Psoas muscle (tissue), 7 donors: ENCODE measurements at regions not wholly inside any gene's neighbourhood (a gene's known extent, or its start where the extent isn't known, plus 50 kb on each side); places are given as distances from the start of the nearest gene placed in this dataset.

ENCODE experiments used
- ATAC-seq, 4 donors: fragments of 200-7000 bp; cut with Tn5 transposase; one replicate each; pipeline ENCODE4 v1.9.1; 2020; ENCODE audit warnings: moderate library complexity in 3 of 4, mild to moderate bottlenecking in 2 of 4
- DNase-seq, 2 donors: peaks; one replicate each; pipeline ENCODE4 v3.0.0-alpha.2; 2020
- H3K27ac ChIP-seq: fragments of 200-600 bp; one replicate; pipeline ENCODE4 v1.8.0; 2022
- H3K27me3 ChIP-seq, 3 donors: fragments of 200-600 bp in 1 of 3; one replicate each; pipeline versions ENCODE4 v1.6.1 to v1.8.0; 2013 to 2022; ENCODE audit warnings: low read length in 2 of 3, mild to moderate bottlenecking in 2 of 3, moderate library complexity in 1 of 3; ENCODE audit not compliant: insufficient read depth in 3 of 3
- H3K36me3 ChIP-seq, 2 donors: fragments of 200-600 bp in 1 of 2; one replicate each; pipeline versions ENCODE4 v1.6.1 to v1.8.0; 2013 to 2022; ENCODE audit warnings: low read depth in 1 of 2, mild to moderate bottlenecking in 1 of 2, moderate library complexity in 1 of 2; ENCODE audit not compliant: insufficient read depth in 1 of 2
- H3K4me1 ChIP-seq: fragments of 200-600 bp; one replicate; pipeline ENCODE4 v1.8.0; 2022
- H3K4me3 ChIP-seq: fragments of 200-600 bp; one replicate; pipeline ENCODE4 v1.8.0; 2022; ENCODE audit warnings: mild to moderate bottlenecking
- H3K9me3 ChIP-seq: fragments of 200-600 bp; one replicate; pipeline ENCODE4 v1.8.0; 2022
- CTCF ChIP-seq: fragments of 200-600 bp; IDR thresholded peaks from one replicate; pipeline ENCODE4 v1.8.0; 2022; ENCODE audit warnings: antibody characterized with exemption
- WGBS, 3 donors: extraction: QIAGEN DNeasy Blood & Tissue Kit; methylation state at CpG; one replicate each; pipeline versions ENCODE4 v1.1.6 to v1.1.7; 2013; 5-methylcytosine and 5-hydroxymethylcytosine counted together
- intact Hi-C, 2 donors: fragments of 100-400 bp; cut with DNase I; formaldehyde crosslinking; loops; one replicate each; pipeline versions ENCODE4 v1.11.0 to v1.14.2; 2022
- donor health status: healthy with polysubstance abuse.
- donor health status: DM: no; HTN: no; CAD: no; lungs with moderate emphysema.
- donor health status: Bipolar disorder and iron deficiency.
- donor health status: healthy.
- donor health status: DM: yes; HTN: yes; CAD: no.
- donor health status: DM: no; HTN: no; CAD: no.
- donor health status: DM: yes; HTN: yes; CAD: no.

- no peaks in the 10 kb centered on the region for H3K36me3 ChIP-seq
- DNase-seq (peak; percentile 31 to 60), ATAC-seq (no peak)
- no peaks in the 10 kb centered on the region for H3K4me1 ChIP-seq
- 81 to 87% (median 85%) methylated on average over 2 of the region's 2 CpGs for WGBS, 3 donors
- intact Hi-C loops = no loop called here
- H3K27me3 ChIP-seq = no peaks in the 10 kb centered on the region
- TF ChIP-seq CTCF = peak; percentile 35
- H3K9me3 ChIP-seq = no peaks in the 10 kb centered on the region
- no peak overlapping the region for H3K27ac ChIP-seq
- H3K4me3 ChIP-seq = no peak overlapping the region
Measured at GRCh38 chr15:38002883-38003477, 68.5 kb downstream of the TMCO5A start.

- Histone ChIP-seq H3K4me1 (no peaks in the 10 kb centered on the region), H3K27me3 (no peaks in the 10 kb centered on the region), H3K4me3 (no peak overlapping the region), H3K36me3 (no peaks in the 10 kb centered on the region), H3K27ac (no peak overlapping the region), H3K9me3 (no peaks in the 10 kb centered on the region)
- intact Hi-C loops = no loop called here
- DNase-seq (no peak), ATAC-seq (no peak)
- 67 to 78% (median 69%) methylated on average over 4 of the region's 4 CpGs for WGBS, 3 donors
- TF ChIP-seq CTCF = no peak
Measured at GRCh38 chr15:38004218-38004861, 69.9 kb downstream of the TMCO5A start.

- Histone ChIP-seq H3K4me1 (no peaks in the 10 kb centered on the region), H3K27ac (no peak overlapping the region), H3K27me3 (no peaks in the 10 kb centered on the region), H3K9me3 (no peaks in the 10 kb centered on the region), H3K4me3 (no peak overlapping the region), H3K36me3 (no peaks in the 10 kb centered on the region)
- intact Hi-C loops = no loop called here
- ATAC-seq (no peak), DNase-seq (no peak)
- no peak for TF ChIP-seq CTCF
- WGBS, 3 donors = 71 to 79% (median 77%) methylated on average over 2 of the region's 2 CpGs
Measured at GRCh38 chr15:38005953-38006808, 71.7 kb downstream of the TMCO5A start.

- intact Hi-C loops = no loop called here
- no peaks in the 10 kb centered on the region for H3K27me3 ChIP-seq
- ATAC-seq (no peak), DNase-seq (no peak)
- no peaks in the 10 kb centered on the region for H3K4me1 ChIP-seq
- no peak for TF ChIP-seq CTCF
- H3K27ac ChIP-seq = no peak overlapping the region
- H3K9me3 ChIP-seq = no peaks in the 10 kb centered on the region
- WGBS, 3 donors = 43 to 64% (median 44%) methylated on average over 6 of the region's 6 CpGs
- H3K4me3 ChIP-seq = no peak overlapping the region
- H3K36me3 ChIP-seq = no peaks in the 10 kb centered on the region
Measured at GRCh38 chr15:38010395-38010794, 76.0 kb downstream of the TMCO5A start.
